NAMALWA (cell line): ENCODE measurements at regions not wholly inside any gene's neighbourhood (a gene's known extent, or its start where the extent isn't known, plus 50 kb on each side); places are given as distances from the start of the nearest gene placed in this dataset.
"Not testable (repeated sequence)": the region's sequence is repeated elsewhere in the genome, so short reads cannot be mapped to it uniquely, and the experiment has no call there.

Experiments
- DNase-seq: peaks from one replicate; pipeline ENCODE4 v3.0.0-alpha.2; 2015; ENCODE audit warnings: low spot score

- not testable (repeated sequence) for DNase-seq
Observed at GRCh38 chr15:29505535-29505934, 235.9 kb upstream of the NSMCE3 start.

- no peak for DNase-seq
Observed at GRCh38 chr15:29490747-29491471, 221.3 kb upstream of the NSMCE3 start.

DNA sequence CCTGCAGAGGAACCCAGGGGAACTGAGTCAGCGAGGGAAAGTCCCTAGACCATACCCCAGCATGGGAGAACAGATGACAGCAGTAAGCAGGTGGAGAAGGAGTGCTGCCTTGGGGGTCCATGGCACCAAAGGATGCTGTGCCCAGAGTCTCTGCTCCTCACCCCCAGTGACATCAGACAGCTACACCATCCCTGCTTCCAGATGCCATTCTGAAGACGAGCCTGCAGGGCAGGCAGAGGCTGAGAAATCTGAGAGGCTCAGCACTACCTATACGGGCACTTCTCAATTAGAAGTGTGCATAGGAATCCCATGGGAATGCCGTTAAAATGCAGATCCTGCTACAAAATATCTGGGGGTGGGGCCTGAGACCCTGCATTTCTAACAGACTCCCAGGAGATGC is 211.3 kb upstream of the NSMCE3 start:
- DNase-seq = no peak

GRCh38 chr15:29480278-29480677 is 210.7 kb upstream of the NSMCE3 start:
- DNase-seq = no peak

DNA sequence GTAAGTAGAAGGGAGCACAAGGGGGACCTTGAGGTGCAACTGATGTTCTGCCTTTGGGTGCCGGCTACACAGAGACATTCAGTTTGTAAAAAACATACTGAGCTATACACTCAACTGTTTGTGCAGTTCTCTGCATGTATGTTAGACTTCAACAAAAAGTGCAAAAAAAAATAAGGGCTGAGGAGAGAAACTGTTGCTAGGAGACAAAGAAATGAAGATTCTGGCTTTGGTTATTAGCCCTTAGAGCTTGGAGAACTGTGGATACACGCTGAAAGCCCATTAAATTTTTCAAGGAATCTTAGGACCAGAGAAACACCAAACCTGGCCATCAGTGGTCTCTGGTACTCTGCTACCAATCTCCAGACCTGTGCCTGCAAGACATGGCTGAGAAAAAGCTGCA is 207.6 kb upstream of the NSMCE3 start:
- no peak for DNase-seq

GRCh38 chr15:29476503-29477080 is 207.0 kb upstream of the NSMCE3 start:
- no peak for DNase-seq

DNA sequence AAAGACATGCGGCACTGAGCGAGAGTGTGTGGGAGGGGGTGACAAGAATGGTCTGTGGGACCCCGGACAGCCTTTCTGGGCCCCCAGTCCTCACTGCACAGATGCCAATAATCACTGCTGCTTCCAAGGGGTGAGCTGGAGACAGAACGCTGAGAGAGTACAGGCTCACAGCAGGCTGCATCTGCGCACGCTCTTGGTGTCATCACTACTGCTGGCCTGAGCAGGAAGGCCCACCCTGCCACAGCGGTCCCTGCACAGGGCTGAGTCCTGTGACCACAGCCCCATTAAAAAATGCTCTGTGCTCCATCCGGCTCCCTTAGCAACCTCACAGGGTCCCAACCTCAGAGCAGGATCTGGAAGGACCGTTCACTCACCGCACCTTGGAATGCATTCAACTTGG is 205.5 kb upstream of the NSMCE3 start:
- no peak for DNase-seq

GRCh38 chr15:29473621-29474105 is 204.0 kb upstream of the NSMCE3 start:
- DNase-seq = no peak

DNA sequence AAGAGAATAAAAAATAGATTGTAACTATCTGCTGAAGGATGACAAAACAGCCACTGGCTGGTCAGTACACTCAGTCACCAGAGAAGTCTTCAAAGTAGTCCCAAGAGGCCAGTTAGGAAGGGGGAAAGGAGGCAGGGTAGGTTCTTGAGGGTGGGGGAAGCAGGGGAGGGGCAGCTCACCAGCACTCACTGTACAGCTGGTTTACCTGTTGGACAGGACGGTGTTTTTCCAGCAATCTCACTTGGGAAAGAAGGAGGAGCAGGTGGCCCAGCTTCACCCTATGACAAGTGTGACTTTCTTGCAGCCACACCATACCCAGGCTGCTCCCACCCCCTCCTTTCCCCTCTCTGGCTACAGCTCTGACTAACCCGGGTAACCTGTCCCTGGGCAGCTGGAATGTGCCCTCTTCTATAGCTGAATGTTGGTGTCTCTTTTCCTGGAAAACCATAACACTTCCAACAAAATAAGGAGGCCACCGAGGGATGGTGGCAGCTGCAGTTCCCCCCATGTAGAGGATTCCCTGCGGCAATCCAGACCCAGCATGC is 203.4 kb upstream of the NSMCE3 start:
- DNase-seq = no peak

DNA sequence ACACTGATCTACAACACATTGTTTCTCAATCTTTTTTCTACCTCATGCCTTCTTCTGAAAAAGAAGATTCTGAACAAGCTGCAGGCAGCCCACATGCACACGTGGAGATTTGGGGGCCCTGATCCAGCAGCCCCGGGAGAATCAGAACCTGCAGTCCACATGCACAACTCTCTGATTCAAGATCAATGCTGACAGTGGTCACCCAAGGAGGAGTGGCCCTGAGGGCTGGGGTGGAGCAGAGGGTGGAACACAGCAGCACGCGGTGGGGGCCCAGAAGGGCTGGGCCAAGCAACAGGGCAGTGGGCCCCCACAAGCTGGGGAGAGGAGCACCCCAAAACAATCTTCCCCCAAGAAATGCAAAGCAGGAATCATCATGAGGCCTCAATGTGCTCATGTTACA is 202.1 kb upstream of the NSMCE3 start:
- DNase-seq = no peak

- DNase-seq = no peak
Observed at GRCh38 chr15:29471306-29471705, 201.7 kb upstream of the NSMCE3 start.

GRCh38 chr15:29470794-29471193 is 201.2 kb upstream of the NSMCE3 start:
- no peak for DNase-seq

DNA sequence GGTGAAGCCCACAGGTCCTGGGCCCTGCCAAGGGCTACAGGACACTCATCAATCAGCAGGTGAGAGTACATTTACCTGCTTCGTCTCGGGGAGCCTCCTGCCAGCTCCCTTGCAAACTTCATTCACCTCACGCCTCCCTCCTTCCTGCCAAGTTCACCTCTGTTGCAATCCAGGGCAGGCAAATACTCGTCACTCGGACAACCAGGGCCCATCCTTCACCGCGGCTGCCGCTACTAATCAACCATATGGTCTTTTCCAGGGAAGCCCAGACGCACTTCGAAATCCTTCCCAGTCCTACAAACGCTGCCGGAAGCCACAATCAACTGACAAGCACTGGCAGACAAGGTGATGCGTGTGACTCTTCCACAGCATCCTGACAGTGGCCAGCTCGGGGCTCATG is 200.7 kb upstream of the NSMCE3 start:
- DNase-seq = no peak

- DNase-seq = no peak
Observed at GRCh38 chr15:29468899-29469298, 199.3 kb upstream of the NSMCE3 start.

DNA sequence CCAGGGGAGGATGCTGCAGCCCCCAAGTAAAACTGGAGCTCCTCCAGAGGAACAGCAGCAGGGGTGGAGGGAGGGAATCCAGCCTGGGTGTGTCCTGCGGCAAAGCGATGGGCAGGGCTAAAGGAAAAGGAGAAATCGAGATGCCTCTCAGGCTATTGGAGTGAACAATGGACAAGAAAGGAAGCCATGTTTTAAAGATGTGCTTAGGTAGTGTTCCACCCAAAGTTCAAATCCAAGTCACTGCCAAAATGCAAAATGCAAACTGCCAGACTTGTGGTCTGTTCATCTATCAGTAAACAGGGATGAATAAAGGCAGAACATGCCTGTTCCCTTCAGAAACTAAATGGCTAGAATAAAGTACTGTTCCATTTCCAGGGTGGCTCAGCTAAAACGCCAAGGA is 197.5 kb upstream of the NSMCE3 start:
- DNase-seq = no peak

GRCh38 chr15:29466292-29466691 is 196.7 kb upstream of the NSMCE3 start:
- no peak for DNase-seq

DNA sequence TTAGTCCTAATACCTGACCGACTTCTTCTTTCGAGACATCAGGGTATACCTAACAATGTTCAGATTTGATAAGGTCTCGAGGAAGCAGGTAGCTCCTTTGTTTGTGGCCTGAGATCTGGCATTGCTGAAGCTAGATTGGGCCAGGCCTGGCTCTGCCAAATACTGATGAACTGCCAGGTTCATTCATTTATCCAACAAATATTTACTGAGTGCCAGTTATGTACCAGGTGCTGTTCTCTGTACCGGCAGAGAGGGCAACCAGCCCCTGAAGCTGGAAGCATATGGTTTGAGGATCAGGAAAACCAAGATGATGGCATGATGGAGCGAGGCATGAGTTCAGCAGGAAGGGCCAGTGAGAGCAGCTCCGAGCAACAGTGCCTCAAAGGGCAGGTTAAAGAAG is 196.2 kb upstream of the NSMCE3 start:
- no peak for DNase-seq

GRCh38 chr15:29465196-29465595 is 195.6 kb upstream of the NSMCE3 start:
- no peak for DNase-seq

DNA sequence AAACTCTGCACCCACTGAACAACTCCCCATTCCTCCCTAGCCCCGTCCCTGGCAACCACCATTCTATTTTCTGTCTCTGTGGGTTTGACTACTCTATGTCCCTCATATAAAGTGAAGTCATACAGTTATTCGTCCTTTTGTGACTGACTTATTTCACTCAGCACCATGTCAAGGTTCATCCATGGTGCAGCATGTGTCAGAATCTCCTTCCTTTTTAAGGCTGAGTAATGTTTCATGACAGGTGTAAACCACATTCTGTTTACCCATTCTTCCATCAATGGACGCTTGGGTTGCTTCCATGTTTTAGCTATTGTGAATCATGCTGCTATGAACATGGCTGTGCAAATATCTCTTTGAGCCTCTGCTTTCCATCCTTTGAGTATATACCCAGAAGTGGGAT is 192.3 kb upstream of the NSMCE3 start:
- no peak for DNase-seq

GRCh38 chr15:29458361-29458760 is 188.7 kb upstream of the NSMCE3 start:
- no peak for DNase-seq

- no peak for DNase-seq
Observed at GRCh38 chr15:29457729-29458128, 188.1 kb upstream of the NSMCE3 start.

DNA sequence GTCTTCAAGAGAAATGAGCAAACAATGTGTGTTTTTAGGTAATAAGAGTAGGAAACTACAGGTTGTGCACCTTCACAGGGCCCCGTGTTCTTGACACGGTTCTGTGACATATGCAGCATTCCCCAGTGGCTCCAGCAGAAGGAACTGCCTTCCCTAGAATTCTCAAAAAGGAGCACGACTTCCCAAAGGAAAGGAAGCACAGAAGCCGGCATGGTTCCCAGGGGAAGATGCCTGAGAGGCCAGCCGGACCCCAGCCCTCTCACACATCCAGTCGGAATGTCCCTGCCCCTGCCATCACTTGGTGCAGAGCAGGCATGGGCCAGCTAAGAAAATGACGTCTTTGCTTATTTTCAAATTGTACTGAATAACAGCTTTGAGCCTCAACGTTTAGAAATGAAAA is 187.3 kb upstream of the NSMCE3 start:
- no peak for DNase-seq

- no peak for DNase-seq
Observed at GRCh38 chr15:29456255-29456654, 186.6 kb upstream of the NSMCE3 start.

DNA sequence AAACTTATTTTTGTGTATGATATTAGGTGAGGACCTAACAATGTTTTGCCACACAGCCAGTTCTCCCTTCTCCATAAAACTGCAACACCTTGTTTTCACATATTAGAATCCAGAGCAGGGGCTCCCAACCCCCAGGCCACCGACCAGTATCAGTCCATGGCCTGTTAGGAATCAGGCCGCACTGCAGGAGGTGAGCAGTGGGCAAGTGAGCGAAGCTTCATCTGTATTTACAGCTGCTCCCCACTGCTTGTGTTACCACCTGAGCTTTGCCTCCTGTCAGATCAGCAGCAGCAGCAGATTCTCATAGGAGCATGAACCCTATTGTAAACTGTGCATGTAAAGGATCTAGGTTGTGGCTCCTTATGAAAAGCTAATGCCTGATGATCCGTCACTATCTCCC is 185.9 kb upstream of the NSMCE3 start:
- no peak for DNase-seq
